Eye (tissue), 1 donor: ENCODE measurements at regions not wholly inside any gene's neighbourhood (a gene's known extent, or its start where the extent isn't known, plus 50 kb on each side); places are given as distances from the start of the nearest gene placed in this dataset.
A peak's percentile ranks its signal among the peaks of the same experiment; 100 is the strongest.

ENCODE experiments used
- DNase-seq: peaks from one replicate; pipeline ENCODE4 v3.0.0-alpha.2; 2015

DNA sequence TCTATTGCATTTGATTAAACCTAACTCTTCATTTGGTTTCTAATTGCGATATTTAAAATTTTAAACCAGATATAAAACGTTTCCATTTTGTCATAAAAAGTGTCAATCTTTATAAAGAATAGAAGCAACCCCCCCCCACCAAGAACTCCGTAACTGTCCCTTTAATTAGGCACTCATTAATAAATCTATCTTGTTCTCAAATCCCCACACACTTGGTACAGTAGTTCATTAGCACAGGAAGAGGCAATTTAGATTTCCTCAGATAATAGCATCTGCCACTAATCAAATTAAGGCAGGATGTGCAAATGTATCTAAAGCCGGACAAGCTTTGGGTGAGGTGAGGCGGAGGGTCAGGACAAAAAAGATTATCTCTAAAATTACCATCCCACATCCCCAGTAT is 1143.3 kb upstream of the AUTS2 start:
- DNase-seq = no peak

GRCh38 chr7:68456469-68456868 is 1141.8 kb upstream of the AUTS2 start:
- no peak for DNase-seq

DNA sequence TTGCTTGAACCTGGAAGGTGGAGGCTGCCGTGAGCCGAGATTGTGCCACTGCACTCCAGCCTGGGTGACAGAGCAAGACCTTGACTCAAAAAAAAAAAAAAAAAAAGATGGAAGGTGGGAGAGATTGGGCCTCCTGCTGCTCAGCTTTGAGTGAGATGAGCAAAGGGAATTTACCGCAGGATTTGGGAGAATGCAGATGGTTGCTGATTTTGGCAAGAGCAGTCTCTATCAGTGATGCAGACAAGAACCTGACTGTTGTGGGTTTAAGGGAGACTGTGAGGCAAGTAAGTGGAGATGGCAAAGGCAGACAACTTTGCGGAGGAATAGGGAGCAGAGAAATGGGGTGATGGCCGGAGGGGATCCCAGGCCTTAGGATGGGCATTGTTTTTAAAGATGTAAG is 1140.8 kb upstream of the AUTS2 start:
- DNase-seq = no peak

DNA sequence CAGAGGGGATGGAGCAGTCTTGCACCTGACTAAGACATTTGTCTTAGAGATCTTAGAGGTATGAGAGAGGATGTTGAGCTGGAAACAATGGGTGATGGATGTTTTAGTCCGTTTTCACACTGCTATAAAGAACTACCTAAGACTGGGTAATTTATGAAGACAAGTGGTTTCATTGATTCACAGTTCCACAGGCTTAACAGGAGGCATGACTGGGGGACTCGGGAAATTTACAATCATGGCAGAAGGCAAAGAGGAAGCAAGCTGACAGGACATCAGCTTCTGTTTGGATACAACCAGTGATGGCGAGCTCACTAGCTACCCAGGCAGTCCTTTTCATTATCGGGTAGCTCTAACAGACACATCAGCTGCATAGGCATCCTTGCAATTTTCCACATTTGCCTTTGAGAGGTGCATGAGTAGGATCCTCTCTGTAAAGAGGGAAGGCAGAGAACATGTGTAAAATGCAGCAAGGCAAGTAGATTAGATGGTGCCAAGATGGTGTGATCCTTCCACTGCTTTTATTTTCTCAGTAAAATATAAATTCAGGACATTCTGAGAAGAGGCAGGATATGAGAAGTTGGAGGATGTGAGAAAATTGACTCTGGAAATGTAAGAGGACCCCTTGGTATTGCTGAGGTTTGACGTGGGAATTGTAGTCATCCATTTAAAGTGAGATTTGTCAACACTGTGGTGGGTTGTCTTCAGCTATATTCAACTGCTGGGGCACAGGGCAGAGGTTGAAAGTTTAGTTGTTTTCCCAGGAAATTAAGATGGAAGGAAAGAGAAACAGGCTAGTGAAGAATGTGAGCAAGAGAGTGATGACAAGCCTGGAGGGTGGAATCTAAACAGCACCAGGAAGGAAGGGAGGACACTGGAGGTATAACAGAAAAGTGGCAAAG is 1140.0 kb upstream of the AUTS2 start:
- no peak for DNase-seq

GRCh38 chr7:68461430-68461829 is 1136.8 kb upstream of the AUTS2 start:
- no peak for DNase-seq

GRCh38 chr7:68470836-68471435 is 1127.3 kb upstream of the AUTS2 start:
- no peak for DNase-seq

- DNase-seq = no peak
Measured at GRCh38 chr7:68472688-68473087, 1125.6 kb upstream of the AUTS2 start.

DNA sequence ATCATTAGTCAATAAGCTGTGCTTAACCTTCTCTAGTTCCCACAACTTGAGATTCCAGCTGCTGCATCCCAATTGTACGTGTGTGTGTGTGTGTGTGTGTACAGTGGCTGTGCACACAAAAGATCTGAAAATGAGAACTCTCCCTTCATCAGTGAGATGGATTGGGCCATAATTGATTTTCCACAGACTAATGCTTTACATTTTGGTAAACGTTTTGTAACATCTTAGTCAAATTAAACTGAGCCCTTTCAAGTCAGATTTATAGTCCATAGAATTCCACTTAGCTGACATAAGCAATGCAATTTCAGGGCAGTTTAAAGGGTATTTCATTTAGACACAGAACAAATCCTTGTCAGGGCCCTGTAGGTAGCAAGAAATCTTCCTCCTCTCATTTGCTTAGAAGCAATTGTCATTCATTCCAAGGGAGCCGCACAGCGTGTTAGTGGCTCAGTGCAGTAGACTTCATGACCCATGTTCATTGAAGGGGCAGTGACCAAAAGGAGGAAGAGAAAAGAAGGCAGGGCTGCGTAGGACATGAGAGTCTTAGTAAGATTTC is 1123.5 kb upstream of the AUTS2 start:
- no peak for DNase-seq

DNA sequence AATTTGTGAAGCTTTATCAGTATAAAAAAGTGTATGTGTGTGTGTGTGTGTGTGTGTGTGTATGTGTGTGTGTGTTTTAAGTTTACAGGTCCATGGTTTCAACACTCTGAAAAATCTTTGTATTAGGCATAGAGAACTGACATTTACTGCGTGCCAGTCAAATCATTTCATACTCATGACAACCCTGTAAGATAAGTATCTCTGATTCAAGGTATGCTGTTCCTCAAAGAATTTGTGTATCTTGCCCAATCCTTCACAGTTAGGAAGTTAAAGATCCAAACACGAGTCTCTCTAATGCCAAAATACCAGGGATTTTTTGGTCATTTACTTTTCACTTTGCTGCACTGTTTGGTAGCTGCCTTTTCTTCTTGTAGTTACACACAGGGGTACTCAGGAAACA is 1121.3 kb upstream of the AUTS2 start:
- DNase-seq = no peak

DNA sequence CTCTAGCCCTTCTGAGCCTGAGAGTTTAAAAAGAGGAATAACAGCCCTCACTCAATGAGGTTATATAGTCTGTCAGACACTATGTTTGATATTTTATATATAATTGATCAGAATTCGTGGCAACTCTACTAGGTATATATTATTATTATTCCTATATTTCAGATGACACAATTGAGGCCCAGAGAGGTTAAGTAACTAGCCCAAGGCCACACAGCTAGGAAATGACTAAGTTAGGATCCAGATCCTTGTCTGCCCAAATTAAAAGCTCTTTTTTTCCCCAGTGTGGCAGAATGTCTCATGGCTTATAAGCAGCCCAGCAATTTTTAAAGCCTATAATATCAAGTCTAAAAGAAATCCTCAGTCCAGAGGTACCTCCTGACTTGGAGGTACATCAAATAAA is 1119.9 kb upstream of the AUTS2 start:
- DNase-seq = no peak

- no peak for DNase-seq
Measured at GRCh38 chr7:68482800-68483199, 1115.5 kb upstream of the AUTS2 start.

- DNase-seq = no peak
Measured at GRCh38 chr7:68484731-68485130, 1113.5 kb upstream of the AUTS2 start.

DNA sequence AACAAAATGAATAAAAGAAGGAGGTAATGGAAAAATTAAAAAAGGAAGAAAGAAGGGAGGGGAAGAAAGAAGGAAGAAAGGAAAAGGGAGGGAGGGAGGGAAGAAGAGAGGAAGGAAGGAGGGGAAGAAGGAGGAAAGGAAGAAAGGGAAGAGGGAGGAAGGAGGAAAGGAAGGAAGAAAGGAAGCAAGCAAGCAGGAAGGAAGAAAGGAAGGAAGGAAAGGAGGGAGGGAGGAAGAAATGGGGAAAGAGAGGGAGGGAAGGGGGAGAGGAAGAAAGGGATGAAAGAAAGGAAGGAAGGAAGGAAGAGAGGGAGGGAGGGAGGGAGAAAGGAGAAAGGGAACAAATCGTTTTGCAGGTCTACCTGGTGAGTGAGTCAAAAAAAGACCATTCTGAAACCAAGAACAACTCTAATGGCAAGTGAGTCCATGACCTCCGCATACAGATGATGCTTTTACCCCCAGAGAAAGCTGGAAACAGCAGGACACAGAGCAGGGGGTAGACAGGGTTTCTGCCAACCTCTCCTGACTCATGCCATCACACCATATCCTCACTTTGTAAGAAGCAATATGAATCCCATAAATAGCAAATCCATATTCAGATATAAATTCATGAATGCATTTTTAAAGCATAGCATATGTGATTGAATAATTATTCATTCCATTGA is 1112.9 kb upstream of the AUTS2 start:
- no peak for DNase-seq

GRCh38 chr7:68488341-68489060 is 1109.8 kb upstream of the AUTS2 start:
- no peak for DNase-seq

DNA sequence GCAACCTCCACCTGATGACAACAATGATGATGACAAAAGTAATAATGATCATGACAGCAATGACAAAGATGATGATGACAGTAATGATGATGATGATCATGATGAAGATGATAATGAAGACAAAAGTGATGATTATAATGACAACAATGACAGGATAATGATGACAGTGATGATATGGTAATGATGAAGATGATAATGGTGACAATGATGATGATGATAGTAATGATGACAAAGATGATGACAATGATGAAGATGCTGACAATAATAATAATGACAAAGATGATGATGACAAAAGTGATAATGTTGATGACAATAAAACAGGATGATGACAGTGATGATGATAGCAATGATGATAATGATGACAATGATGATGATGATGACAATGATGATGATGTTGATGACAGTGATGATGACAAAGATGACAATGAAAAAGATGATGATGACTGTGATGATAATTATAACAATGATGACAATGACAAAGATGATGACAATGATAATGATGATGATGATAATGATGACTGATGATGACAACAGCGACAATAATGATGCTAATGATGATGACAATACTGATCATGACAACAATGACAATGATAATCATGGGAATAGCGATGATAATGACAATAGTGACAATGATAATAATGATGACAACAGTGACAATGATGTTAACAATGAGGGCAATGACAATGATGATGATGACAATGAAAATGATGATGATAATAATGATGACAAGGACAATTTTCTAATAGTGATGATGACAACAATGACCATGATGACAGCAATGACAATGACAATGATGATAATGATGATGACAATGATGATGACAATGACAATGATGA is 1106.5 kb upstream of the AUTS2 start:
- DNase-seq = no peak

GRCh38 chr7:68492359-68492690 is 1106.0 kb upstream of the AUTS2 start:
- DNase-seq = no peak

- no peak for DNase-seq
Measured at GRCh38 chr7:68503400-68503799, 1094.9 kb upstream of the AUTS2 start.

- DNase-seq = no peak
Measured at GRCh38 chr7:68504716-68505115, 1093.6 kb upstream of the AUTS2 start.

DNA sequence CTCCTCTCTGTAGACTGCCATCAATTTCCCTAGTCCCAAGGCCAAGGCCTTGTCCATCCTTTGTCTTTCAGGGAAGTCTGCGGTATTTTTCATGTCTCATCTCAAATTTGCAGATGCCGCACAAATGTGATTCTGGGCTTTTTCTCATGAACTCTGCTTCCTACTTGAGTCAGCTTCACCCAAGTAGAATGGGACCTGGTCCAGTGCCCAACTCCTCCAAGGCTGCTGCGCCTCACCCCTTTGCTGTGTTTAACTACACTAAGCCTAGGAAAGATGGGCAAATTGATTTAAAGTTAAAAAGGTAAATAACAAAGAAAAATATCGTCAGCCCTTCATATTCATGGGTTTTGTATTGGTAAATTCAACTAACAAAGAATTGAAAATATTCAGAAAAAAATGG is 1092.6 kb upstream of the AUTS2 start:
- no peak for DNase-seq

DNA sequence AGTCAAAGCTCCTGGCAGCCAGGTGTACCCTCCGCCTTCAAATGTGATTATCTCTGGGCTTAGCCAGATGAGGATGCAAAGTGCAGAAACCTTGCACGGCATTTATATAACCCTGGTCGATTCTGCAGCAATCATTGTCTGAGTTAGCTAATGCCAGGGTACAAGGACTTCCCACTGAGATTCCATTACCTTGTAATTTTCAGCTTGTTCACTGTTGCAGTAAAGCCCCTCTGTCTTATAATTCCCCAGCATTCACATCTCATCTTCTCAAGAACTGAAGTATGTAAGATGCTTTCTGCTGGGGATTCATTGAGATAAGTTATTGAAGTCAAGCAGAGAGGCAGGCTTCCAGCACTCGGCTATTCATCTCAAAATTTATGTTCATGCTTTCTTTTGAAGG is 1090.6 kb upstream of the AUTS2 start:
- peak; percentile 5 for DNase-seq

- DNase-seq = no peak
Measured at GRCh38 chr7:68509054-68509453, 1089.2 kb upstream of the AUTS2 start.

DNA sequence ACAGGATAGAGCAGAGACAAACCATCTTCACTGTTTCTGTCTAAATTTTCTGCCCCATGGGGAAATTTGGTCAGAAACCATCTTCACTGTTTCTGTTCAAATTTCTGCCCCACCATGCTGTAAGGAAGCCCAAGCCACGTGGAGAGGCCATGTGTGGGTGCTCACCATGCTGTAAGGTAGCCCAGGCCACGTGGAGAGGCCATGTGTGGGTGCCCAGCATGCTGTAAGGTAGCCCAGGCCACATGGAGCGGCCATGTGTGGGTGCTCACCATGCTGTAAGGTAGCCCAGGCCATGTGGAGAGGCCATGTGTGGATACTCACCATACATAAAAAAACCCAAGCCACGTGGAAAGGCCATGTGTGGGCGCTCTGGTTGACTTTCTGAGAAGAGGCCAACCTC is 1088.7 kb upstream of the AUTS2 start:
- DNase-seq = no peak
